GM21717 (cell line): ENCODE measurements at regions not wholly inside any gene's neighbourhood (a gene's known extent, or its start where the extent isn't known, plus 50 kb on each side); places are given as distances from the start of the nearest gene placed in this dataset.

Source experiments
- ATAC-seq: cut with Tn5 transposase; IDR thresholded peaks from one replicate; pipeline ENCODE4 v1.9.1; 2021; ENCODE audit warnings: mild to moderate bottlenecking, moderate library complexity; ENCODE audit not compliant: unreplicated experiment

DNA sequence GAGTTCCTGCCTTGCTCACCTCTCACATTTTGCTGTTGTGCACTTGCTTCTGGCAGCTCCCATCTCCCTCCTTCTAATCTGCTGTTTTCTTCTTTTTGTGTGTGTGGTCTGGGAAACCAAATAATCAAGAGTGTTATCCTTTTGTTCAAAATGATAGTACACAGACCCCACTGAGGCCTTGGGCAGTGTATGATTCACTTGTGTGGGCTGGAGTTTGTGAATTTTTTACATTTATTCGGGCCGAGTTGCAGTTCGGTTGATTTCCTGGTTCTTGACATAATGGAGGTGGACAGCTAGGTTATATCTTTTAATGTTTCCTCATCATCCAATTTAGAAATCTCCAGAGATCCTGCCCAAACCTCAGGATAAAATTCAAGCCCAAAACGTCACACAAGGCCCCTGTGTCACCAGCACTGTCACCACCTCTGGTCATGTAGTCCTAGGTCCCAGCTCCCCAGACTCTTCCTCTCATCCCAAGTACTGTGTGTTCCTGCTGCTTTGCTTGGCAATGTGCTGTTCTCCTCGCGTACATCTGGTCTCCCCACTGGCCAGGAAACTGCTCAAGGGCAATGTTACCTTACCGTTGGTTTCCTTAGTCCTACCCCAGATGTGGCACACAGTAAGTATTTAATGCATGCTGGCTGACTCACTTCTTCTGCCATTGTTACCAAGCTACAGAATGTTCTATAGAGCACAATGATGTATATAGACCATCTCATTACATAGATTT lies 55.7 kb upstream of the PHACTR2 start:
- ATAC-seq = no peak

DNA sequence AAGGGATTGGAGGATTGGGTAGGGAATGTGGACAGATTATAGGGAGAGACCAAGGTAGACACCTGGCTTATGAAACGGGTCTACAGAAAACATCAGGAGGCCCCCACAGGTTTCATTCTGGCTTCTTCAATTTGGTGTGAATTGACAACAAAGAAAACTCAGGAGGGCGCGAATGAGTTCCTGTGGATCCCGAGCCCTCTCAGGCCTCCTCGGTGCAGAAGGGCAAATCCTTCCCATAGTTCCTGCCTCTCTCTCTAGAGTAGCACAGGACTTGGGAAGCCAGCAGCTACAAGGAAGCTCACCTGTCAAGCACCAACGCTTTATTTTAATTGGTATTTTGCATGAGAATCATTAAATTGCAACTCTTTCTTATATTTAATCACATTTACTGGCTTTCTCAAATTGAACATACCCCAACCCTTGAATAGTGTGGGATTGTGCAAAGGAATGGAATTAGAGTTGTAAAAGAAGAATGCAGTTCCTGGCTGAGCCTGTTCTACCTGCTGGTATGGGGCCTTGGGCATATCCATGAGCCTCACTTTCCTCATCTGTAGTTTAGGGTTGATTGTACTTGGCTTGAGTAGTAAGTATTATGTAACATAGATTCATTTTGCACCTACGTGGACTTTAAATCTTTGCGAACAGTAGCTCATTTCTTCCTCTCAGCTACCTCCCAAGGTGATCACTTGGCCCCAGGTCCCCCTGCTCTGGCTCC lies 56.4 kb upstream of the PHACTR2 start:
- ATAC-seq = no peak

DNA sequence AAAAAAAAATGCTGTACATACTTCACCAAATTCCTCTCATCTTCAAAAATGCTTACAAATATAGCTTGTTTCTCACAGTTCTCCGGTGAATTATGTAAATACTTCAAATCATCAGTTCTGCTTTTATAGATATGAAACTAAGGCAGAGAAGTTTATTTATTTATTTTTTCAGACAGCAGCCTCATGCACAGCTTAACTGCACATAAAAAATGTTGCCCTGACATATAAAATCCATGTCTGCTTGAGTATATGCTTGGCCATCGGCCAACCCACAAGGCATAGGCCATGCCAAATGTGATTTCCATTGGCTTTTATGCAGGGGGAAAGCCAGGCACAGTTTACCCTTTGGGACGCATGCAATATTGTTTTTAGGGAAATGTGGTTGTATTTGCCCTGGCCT lies 57.3 kb upstream of the PHACTR2 start:
- ATAC-seq = no peak

DNA sequence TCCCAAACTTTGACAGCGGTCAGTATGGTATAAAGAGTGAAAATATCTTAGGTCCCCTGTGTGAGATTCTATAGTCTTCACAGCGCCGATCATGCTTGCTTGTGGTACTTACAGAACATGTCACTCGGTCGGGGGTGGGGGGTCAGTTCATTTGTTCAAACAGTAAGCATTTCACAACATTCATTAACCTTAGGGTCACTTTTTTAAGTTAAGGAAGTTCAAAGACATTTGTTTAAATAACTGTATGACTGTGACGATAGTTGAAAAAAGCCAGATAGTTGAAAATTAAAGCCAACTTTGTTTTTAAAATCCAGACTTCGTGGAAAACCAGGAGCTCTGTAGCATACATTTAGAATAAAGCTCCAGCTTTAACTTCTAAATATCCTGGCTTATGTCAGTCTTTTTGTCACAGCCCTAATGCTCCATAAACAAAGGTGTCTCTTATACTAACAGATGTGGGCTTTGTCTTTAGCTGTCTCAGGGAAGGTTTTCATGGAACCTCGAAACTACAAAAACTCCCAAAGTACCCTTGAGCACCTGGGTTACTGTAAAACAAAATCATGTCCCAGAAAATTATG lies 57.9 kb upstream of the PHACTR2 start:
- ATAC-seq = no peak

DNA sequence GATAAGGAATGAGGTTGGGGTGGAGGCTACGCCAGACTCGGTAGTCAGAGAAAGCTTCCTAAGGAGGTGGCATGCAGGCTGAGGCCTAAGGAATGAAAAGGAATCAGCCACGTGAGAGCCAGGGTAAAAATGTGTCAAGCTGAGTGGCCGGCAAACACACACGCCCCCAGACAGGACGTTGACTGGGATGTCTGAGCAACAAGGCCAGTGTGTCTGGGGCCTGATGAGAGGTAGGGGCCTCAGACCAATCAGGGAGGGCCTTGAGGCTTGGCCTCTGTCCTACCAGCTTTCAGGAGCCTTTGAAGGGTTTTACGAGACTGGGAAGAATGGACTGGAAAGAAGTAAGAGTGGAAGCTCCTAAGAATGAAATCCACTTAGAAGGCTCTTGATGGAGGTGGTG lies 61.0 kb upstream of the PHACTR2 start:
- ATAC-seq = no peak

DNA sequence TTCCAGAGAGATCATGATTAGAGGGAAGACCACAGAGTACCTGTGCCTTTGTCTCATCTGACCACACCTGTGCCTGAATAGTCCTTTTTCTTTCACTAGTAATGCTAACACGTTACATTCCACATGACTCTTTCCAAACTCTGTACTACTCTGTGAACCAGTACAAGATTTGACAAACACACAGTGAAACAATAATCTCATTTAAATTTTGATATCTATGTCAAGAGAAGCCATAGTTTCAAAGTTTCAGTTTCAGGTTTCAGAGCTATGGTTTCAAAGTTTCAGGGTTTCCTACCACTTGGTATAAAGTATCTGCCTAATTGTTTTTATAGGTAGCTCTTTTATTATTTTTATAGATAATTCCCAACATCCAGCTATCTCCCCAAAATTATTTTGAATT lies 62.0 kb upstream of the PHACTR2 start:
- ATAC-seq = no peak

DNA sequence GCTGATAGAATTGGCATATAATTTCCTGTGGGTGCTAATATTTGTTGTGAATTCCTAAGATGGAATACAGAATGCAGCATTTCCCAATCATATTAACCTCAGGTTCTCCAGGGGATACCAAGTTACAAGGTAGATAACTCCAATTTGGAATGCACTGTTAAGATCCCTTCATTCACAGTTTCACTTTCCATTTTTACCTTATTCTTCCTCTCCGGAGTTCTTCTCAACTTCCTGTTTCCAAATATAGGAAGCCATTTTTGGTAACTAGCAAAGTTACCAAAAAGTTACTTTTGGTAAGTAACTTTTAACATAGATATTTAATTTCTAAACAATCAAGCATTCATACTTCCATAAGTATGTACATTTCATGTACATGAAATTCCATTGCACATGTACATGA lies 63.5 kb upstream of the PHACTR2 start:
- no peak for ATAC-seq

DNA sequence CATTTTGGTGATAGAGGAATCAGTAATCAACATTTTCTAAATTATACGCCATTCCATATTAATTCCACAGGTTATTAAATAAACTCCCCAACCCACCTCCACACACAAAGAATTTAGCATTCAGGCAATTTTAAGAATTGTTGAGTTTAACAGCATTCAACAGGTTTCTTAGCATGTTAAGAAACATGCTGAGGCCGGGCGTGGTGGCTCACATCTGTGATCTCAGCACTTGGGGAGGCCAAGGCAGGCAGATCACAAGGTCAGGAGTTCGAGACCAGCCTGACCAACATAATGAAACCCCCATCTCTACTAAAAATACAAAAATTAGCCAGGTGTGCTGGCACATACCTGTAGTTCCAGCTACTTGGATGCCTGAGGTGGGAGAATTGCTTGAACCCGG lies 64.0 kb upstream of the PHACTR2 start:
- ATAC-seq = no peak

DNA sequence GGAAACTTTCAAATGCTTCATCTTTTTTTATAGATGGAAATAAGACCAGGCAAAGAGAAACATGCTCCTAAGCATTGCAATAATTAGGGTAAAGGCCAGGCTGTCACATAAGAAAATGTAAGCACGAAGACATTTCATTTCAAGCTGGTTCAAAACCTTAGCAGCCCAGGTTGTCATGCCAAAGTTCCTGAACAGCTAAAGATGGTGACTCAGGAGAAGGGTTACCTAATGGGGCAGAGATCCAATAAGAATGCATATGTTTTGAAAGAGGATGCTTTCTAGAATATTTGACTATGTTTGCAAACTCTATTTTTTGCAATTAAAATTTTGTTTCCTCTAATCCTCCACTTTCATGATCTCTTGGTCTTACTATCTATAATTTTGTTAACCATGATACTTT lies 65.6 kb upstream of the PHACTR2 start:
- ATAC-seq = no peak

DNA sequence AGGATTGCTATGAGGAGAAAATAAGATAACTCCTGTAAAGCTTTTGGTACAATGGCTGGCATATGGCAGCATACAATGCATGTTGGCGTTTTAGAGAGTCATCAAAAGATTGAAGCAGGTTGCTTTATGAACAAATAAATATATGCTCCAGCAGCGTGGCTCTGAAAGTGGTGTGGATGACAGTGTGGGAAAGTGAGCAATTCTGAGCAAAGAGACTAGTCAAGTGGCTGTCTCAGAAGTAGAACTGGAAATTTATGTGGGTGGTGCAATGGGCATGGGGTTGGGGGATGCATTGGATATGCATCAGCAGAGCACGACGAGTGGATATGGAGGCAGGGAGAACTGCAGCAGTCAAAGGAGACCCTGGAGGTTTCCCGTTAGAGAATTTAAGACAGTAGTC lies 66.2 kb upstream of the PHACTR2 start:
- no peak for ATAC-seq

DNA sequence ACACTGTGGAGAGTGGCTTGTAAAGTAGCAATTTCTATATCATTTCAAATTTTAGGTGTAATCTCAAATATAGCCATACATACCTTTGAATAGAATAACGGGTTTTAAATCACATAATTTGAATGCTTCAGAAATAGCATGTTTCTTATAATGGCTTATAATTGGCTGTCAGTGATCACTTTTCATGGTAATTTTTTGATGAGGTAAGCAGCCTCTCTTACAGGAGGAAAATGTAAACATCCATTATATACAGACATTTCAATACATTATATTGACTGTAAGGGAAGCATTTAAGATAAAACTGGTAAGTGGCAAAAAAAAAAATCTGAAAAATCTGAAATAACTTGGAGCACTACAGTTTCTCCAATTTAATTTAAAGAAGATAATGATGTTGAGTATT lies 67.8 kb upstream of the PHACTR2 start:
- ATAC-seq = no peak

DNA sequence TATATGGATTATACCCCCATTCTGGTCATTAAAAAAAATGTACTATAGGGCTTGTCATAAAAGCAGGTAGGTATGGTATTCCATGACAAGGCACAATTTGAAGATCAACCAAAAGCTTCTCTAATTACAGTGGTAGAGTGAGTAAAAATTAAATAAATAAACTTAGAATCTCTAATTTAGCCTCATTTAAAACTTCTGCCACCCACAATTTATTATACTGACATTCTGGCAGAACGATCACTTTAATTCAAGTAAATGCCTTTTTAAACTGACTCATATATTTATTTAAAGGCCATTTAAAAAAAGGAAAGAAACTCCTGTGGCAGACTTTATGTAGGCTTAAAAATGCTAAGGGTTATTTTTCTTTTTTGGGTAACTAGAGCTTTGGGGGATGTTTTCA lies 68.3 kb upstream of the PHACTR2 start:
- no peak for ATAC-seq

DNA sequence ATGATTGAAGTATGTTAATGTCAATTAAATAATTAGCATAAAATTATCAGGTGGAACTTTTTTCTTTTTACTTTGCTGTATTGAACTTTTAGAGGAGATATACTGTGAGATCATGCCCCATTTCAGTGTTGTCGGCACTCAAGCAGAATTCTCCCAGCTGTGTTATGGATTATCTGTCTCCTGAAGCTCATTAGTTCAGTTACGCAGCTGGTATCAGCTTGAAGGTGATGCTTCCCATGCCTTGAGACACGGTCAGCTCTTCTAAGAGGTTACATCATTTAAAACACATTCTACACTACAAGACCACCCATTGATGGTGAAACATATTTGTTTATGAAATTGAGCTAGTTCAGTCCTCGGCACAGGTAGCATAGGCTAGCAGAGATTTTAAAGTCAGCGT lies 68.9 kb upstream of the PHACTR2 start:
- no peak for ATAC-seq

DNA sequence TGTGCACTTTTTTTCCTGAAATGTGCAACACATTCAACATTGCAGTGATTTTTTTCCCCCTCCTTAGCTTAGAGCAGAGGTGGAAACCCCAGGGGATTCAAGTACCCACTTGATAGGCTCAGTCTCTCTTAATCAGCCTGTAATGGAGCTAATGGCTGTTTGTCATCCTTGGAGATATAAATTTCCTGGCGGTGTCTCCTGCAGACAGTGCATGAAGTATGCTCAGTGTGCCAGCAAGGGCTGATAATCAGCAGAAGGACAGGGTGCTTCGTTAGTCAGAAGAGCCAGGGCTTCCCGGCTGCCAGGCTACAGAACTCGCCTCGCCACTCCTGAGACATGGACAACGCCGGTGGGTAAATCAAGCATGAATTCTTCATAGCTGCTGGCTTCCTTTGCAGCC lies 69.8 kb upstream of the PHACTR2 start:
- ATAC-seq = no peak

DNA sequence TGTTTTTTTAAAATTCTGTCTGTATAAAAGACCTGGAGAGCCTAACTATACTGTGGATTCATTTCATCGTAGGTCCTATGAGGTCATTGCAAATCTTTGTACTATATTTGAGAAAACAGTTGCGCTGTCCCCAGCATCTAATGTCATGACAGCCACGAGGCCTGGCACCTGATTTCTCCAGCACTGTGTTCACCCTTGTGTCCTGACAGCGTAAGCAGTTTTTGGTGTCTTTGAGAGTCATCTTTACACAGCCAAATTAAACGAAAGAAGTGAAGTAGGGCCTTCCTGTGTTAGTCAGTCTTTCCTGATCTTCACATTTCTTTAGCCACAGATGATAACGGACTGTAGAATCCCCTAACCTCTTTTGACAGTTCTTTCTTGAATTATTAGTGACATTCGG lies 70.6 kb upstream of the PHACTR2 start:
- ATAC-seq = no peak

DNA sequence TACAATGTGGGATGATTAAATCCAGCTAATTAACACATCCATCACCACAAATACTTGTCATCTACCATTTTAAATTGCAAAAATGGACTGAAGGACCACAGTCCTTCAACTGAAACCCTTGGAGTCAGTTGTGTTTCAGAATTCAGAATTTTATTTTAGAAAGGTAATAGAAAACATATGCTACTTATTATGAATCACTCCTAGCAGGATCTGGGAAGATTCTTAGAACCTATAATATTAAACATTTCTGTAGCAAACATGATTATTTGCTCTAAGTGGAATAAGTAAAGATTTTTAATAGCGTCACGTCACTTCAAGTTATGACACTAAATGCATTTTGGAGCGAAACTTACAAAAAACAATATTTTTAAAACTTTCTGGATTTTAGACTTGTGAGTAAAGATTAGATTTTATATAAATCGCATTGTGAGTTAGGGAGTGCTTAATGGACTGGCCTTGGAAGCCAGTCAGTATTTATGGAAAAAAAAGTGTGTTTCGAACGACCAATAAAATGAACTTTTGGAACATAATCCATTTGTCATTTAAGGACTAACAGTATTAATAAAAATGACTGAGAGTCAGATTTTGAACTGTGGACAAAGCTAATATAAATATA lies 71.8 kb upstream of the PHACTR2 start:
- no peak for ATAC-seq

DNA sequence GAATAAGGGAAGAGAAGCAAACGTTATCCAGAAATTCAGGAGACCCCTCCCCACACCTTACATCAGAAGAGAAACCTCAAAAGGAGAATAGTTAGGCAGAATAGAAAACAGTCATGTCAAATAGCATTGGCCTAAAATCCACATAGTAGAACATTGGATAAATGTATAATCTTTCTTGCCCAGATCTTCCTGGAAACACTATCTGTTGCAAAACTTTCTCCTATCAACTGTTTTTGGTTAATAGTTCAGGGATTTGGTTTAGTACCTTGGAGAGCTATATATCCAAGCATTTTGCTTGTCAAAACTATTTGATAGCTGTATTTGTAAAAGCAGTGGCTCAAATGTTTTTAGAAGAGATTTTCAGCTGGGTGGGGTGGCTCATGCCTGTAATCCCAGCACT lies 74.3 kb upstream of the PHACTR2 start:
- ATAC-seq = no peak

DNA sequence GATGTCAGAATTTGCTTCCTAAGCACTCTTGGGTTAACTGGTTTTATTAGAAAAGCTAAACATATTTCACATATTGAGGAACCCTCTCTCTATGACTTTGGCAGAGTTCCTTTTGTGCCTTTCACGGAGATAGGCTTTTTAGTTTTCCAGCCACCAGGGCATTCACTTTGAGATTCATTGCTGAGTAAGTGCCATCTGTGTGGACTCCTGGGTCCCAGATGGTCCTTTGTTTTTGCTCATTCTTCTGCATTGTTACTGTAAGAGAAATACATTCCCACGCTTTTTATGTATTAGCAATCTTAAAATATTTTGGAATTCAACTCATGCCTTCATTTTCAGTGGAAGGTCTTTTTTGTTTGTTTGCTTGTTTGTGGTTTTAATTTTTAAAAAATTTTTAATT lies 76.3 kb upstream of the PHACTR2 start:
- no peak for ATAC-seq

DNA sequence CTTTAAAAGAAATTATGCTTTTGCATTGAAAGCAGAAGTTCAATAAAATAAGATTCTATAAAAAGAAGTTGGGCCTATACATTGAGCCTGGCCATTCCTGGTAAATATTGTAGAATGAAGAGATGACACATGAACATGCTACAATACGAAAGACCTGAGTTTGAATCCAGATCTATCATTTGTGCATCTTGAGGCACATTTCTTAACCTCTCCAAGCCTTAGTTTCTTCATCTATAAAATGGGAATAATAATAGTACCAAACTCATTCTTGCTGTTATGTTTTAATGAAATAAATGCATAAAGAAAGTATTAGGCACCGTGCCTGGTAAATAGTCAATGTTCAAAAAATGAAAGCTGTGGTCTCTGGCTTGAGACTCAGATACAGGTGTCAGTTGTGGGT lies 76.9 kb upstream of the PHACTR2 start:
- ATAC-seq = no peak

DNA sequence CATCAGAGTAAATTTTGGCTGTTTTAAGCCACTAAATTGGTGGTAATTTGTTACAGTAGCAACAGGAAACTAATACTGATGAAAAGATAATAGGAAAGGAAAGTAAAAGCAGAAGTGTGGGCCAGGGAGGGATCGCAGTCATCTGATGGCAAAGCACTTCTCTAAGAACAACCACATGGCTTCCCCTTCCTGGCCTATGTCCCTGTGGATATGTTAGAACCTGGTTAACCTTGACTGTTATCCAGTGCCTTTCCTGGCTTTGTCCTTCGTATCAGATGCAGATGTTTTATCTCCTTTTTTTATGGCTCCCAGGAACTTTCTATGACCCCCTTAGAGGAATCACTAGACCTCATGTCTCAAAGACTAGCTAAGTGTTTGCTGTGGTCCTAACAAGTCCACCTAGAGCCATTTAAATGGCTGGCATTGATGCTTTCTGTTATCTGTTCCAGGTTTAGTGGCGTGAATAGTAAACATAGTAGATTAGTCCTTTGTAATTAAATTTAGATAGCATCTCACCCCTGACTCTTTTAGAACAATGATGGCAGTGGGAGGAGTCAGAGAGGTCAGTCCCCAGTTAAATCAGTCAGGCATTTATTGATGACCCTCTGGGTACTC lies 79.2 kb upstream of the PHACTR2 start:
- ATAC-seq = peak; percentile 86

DNA sequence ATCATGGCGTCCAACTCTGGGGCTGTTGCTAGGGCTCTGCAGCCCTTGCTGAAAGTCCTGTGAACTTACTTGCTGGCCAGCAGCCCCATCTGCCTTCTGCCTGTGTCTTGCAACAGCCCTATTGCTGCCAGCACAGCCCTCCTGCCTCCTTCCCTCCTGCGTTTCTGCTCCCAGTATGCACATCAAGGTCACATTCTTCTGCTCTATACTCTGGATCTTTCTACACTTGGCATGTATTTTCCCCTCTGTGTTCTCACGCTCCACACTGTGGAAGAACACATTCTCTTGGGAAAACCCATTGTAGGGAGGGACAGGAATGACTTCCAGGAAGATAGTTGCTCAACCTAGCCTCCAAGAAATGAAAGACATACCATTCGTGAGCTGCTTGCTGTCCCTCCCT lies 80.9 kb upstream of the PHACTR2 start:
- ATAC-seq = no peak
